DND-41 (cell line): ENCODE measurements at regions not wholly inside any gene's neighbourhood (a gene's known extent, or its start where the extent isn't known, plus 50 kb on each side); places are given as distances from the start of the nearest gene placed in this dataset.

ENCODE experiments used
- ATAC-seq: fragments of 200-7000 bp; cut with Tn5 transposase; 3 replicates; pipeline ENCODE4 v1.9.1; 2021; ENCODE audit warnings: low read depth; ENCODE audit not compliant: insufficient read depth
- DNase-seq: peaks from one replicate; pipeline ENCODE4 v3.0.0-alpha.2; 2020
- H2AFZ ChIP-seq: 2 replicates; pipeline ENCODE4 v1.6.0; 2012; ENCODE audit warnings: low read depth, low read length
- H3K27ac ChIP-seq: 2 replicates; pipeline ENCODE4 v1.5.1; 2012; ENCODE audit warnings: low read length, inconsistent platforms
- H3K27me3 ChIP-seq: fragments of 200-600 bp; sonication (generic); 2 replicates; pipeline ENCODE4 v1.6.0; 2012; ENCODE audit warnings: low read length, mild to moderate bottlenecking, inconsistent platforms; ENCODE audit not compliant: insufficient read depth, poor library complexity
- H3K36me3 ChIP-seq: 2 replicates; pipeline ENCODE4 v1.5.1; 2012; ENCODE audit warnings: low read length, inconsistent platforms; ENCODE audit not compliant: insufficient read depth
- H3K4me1 ChIP-seq: 2 replicates; pipeline ENCODE4 v1.5.1; 2012; ENCODE audit warnings: mild to moderate bottlenecking, low read length; ENCODE audit not compliant: insufficient read depth
- H3K4me2 ChIP-seq: 2 replicates; pipeline ENCODE4 v1.6.0; 2012; ENCODE audit warnings: mild to moderate bottlenecking, moderate library complexity, low read length, inconsistent platforms; ENCODE audit not compliant: insufficient read depth
- H3K4me3 ChIP-seq, 2 experiments: fragments of 200-600 bp in 1 of 2; shearing (Covaris generic) in 1 of 2; 2 replicates each; pipeline ENCODE4 v1.5.1; 2012 to 2016; ENCODE audit warnings: inconsistent platforms in 2 of 2, low read length in 2 of 2, mild to moderate bottlenecking in 2 of 2, low read depth in 1 of 2, moderate library complexity in 1 of 2
- H3K79me2 ChIP-seq: 2 replicates; pipeline ENCODE4 v1.6.0; 2012; ENCODE audit warnings: low read length, inconsistent platforms; ENCODE audit not compliant: insufficient read depth
- H3K9ac ChIP-seq: 2 replicates; pipeline ENCODE4 v1.6.0; 2012; ENCODE audit warnings: low read depth, mild to moderate bottlenecking, inconsistent platforms, low read length, moderate library complexity
- H3K9me3 ChIP-seq: 2 replicates; pipeline ENCODE4 v1.5.1; 2012; ENCODE audit warnings: low read length, moderate library complexity, mild to moderate bottlenecking, inconsistent platforms; ENCODE audit not compliant: insufficient read depth, severe bottlenecking
- H4K20me1 ChIP-seq: 2 replicates; pipeline ENCODE4 v1.6.0; 2012; ENCODE audit warnings: low read length; ENCODE audit not compliant: insufficient read depth
- CTCF ChIP-seq: IDR thresholded peaks from 2 replicates; pipeline ENCODE4 v1.5.1; 2012; ENCODE audit warnings: borderline replicate concordance, low read length, moderate library complexity, mild to moderate bottlenecking; ENCODE audit not compliant: poor library complexity, severe bottlenecking; ENCODE audit errors: extremely low read depth
- EZH2 ChIP-seq: IDR thresholded peaks from 3 replicates; pipeline ENCODE4 v1.6.1; 2012; ENCODE audit warnings: borderline replicate concordance, low read depth, mild to moderate bottlenecking, moderate library complexity, low read length, inconsistent platforms; ENCODE audit not compliant: severe bottlenecking

- ATAC-seq, result no peak
These were observed 283.8 kb downstream of the SH3GL2 start for GRCh38 chr9:17862629-17863028.

DNA sequence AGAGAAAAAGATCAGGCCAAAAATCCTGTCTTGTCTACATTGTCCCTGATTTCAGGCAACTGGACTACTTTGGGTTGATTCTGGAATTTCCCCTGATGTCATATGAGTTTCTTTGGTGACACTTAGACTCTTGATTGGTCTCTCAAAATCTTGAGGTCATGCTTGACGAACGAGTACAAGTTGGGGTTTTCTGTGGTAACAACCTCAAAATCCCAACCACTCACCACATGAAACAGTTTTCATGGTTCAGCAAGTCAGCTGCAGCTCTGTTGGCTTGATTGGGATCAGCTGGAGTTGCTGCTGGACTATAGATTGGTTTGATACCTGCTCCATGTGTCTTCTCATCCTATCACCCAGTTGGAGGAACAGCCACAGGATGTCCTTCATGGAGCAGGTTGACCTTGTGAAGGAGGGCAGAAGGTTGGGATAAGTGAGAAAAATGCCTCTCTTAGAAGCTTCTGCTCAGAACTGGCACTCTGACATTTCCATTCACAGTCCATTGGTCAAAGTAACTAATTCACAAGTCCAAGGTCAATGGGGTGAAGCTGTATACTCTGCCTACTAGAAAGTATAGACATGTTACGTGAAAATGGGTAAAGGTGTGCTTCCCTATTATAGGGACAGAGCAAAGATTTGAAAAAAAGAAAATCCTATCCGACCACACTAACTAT lies 284.5 kb downstream of the SH3GL2 start:
- Histone ChIP-seq H3K4me2 (no peak overlapping the region), H3K79me2 (no peaks in the 10 kb centered on the region), H3K9ac (no peak overlapping the region), H3K27ac (no peak overlapping the region), H4K20me1 (no peaks in the 10 kb centered on the region), H2AFZ (no peak overlapping the region), H3K4me1 (no peaks in the 10 kb centered on the region), H3K4me3 (no peak overlapping the region), H3K9me3 (no peaks in the 10 kb centered on the region), H3K27me3 (no peaks in the 10 kb centered on the region), H3K36me3 (no peaks in the 10 kb centered on the region)
- ATAC-seq (no peak), DNase-seq (no peak)
- TF ChIP-seq CTCF (no peak), EZH2 (no peak)

More at GRCh38 chr9:17862629-17863028, 283.8 kb downstream of the SH3GL2 start:
- Histone ChIP-seq H4K20me1 (no peaks in the 10 kb centered on the region), H3K27me3 (no peaks in the 10 kb centered on the region), H3K4me2 (no peak overlapping the region), H3K4me1 (no peaks in the 10 kb centered on the region), H3K9ac (no peak overlapping the region), H3K36me3 (no peaks in the 10 kb centered on the region), H3K27ac (no peak overlapping the region), H3K9me3 (no peaks in the 10 kb centered on the region), H3K4me3 (no peak overlapping the region), H2AFZ (no peak overlapping the region), H3K79me2 (no peaks in the 10 kb centered on the region)
- no peak for TF ChIP-seq EZH2
- TF ChIP-seq CTCF, result no peak
- DNase-seq, result no peak

DNA sequence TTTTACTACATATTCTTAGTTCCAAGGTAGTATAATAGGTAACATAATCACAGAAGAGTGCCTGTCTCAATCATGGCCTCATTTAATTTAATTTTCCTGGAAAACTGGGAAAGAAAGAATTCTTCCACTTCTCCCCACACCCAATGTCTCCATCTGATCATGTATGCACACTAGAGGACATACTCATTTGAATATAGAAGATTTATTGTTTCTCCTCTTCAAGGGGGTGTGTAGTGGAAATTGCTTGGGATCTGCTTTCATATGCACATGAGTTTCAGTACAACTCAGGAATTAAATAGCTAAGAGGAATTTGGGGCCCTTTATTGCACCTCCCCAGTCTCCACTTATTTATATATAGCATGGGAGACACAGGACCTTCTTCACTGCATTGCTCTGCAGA lies 285.1 kb downstream of the SH3GL2 start:
- no peak overlapping the region for H3K4me3 ChIP-seq
- ATAC-seq (no peak), DNase-seq (no peak)
- H3K27me3 ChIP-seq, result no peaks in the 10 kb centered on the region
- no peak overlapping the region for H2AFZ ChIP-seq
- H3K36me3 ChIP-seq, result no peaks in the 10 kb centered on the region
- H3K9ac ChIP-seq, result no peak overlapping the region
- no peak for TF ChIP-seq EZH2
- H3K4me2 ChIP-seq, result no peak overlapping the region
- H3K4me1 ChIP-seq, result no peaks in the 10 kb centered on the region
- no peaks in the 10 kb centered on the region for H3K9me3 ChIP-seq
- no peaks in the 10 kb centered on the region for H3K79me2 ChIP-seq
- no peak overlapping the region for H3K27ac ChIP-seq
- no peaks in the 10 kb centered on the region for H4K20me1 ChIP-seq

DNA sequence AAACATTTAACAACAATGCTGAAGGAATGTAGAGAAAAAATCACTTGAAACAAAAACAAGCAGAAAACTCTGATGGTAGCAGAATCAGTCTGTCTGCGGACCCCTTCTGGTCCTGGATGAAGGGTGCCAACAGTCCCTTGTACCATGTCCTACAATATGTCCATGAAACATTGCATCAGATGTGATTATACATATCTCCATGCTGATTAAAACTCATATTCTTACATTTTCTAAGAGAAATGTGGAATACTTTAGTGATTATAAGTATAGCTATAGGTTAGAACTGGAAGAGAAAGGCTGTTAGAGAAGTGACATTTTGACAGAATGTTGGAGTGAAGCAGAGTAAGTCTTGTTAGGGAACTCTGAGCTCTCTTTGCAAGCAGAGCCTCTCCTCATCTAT lies 286.1 kb downstream of the SH3GL2 start:
- H3K4me1 ChIP-seq, result no peaks in the 10 kb centered on the region
- H3K4me3 ChIP-seq, result no peak overlapping the region
- no peaks in the 10 kb centered on the region for H3K79me2 ChIP-seq
- no peak overlapping the region for H3K9ac ChIP-seq
- no peak for ATAC-seq
- H3K36me3 ChIP-seq, result no peaks in the 10 kb centered on the region
- H3K27me3 ChIP-seq, result no peaks in the 10 kb centered on the region
- no peaks in the 10 kb centered on the region for H4K20me1 ChIP-seq
- no peaks in the 10 kb centered on the region for H3K9me3 ChIP-seq
- no peak overlapping the region for H3K4me2 ChIP-seq
- TF ChIP-seq EZH2 (no peak), CTCF (no peak)
- DNase-seq, result no peak
- H3K27ac ChIP-seq, result no peak overlapping the region
- H2AFZ ChIP-seq, result no peak overlapping the region
